HEK293T (cell line): ENCODE measurements at regions not wholly inside any gene's neighbourhood (a gene's known extent, or its start where the extent isn't known, plus 50 kb on each side); places are given as distances from the start of the nearest gene placed in this dataset.
A peak's percentile ranks its signal among the peaks of the same experiment; 100 is the strongest.

Source experiments
- CTCF ChIA-PET: fragments of 350-600 bp; formaldehyde crosslinking; extraction: SDS; loops from one replicate; lab custom pipeline; 2021; ENCODE audit warnings: antibody characterized with exemption, inconsistent platforms; lab: Yijun Ruan, JAX
- POLR2A ChIA-PET: fragments of 350-600 bp; formaldehyde crosslinking; extraction: SDS; loops from one replicate; lab custom pipeline; 2020; ENCODE audit warnings: antibody characterized with exemption, inconsistent platforms; lab: Yijun Ruan, JAX
- DNase-seq: peaks from one replicate; pipeline ENCODE4 v3.0.0; 2012; ENCODE audit warnings: mixed read lengths; ENCODE audit errors: extremely low spot score
- ARNT ChIP-seq: fragments of 450-650 bp; IDR thresholded peaks from 2 replicates; pipeline ENCODE4 v1.6.1; 2017; ENCODE audit warnings: mild to moderate bottlenecking
- BHLHE40 ChIP-seq: fragments of 450-650 bp; IDR thresholded peaks from 2 replicates; pipeline ENCODE4 v1.6.1; 2016; ENCODE audit warnings: mild to moderate bottlenecking, moderate library complexity, borderline replicate concordance
- CTBP1 ChIP-seq: fragments of 450-650 bp; IDR thresholded peaks from 2 replicates; pipeline ENCODE4 v1.6.1; 2016; ENCODE audit warnings: borderline replicate concordance
- ELF4 ChIP-seq: fragments of 450-650 bp; IDR thresholded peaks from 2 replicates; pipeline ENCODE4 v1.6.1; 2017; ENCODE audit warnings: antibody characterized with exemption
- FOXA1 ChIP-seq: fragments of 450-650 bp; IDR thresholded peaks from 2 replicates; pipeline ENCODE4 v1.6.1; 2016; ENCODE audit warnings: mild to moderate bottlenecking
- FOXK2 ChIP-seq: fragments of 450-650 bp; IDR thresholded peaks from 2 replicates; pipeline ENCODE4 v1.6.1; 2016; ENCODE audit warnings: mild to moderate bottlenecking
- FOXM1 ChIP-seq: fragments of 450-650 bp; IDR thresholded peaks from 2 replicates; pipeline ENCODE4 v1.6.1; 2017; ENCODE audit warnings: mild to moderate bottlenecking, borderline replicate concordance
- HDGF ChIP-seq: fragments of 450-650 bp; IDR thresholded peaks from 2 replicates; pipeline ENCODE4 v1.6.1; 2017; ENCODE audit warnings: antibody characterized with exemption, borderline replicate concordance
- L3MBTL2 ChIP-seq: fragments of 450-650 bp; conservative IDR thresholded peaks from 2 replicates; pipeline ENCODE4 v1.6.1; 2016; ENCODE audit warnings: mild to moderate bottlenecking
- LEF1 ChIP-seq: fragments of 450-650 bp; IDR thresholded peaks from 2 replicates; pipeline ENCODE4 v1.6.1; 2017; ENCODE audit warnings: mild to moderate bottlenecking, borderline replicate concordance
- NFRKB ChIP-seq: fragments of 450-650 bp; IDR thresholded peaks from 2 replicates; pipeline ENCODE4 v1.6.1; 2016; ENCODE audit warnings: mild to moderate bottlenecking, moderate library complexity
- SP1 ChIP-seq: fragments of 450-650 bp; IDR thresholded peaks from 2 replicates; pipeline ENCODE4 v1.6.1; 2017
- SUZ12 ChIP-seq: fragments of 450-650 bp; IDR thresholded peaks from 2 replicates; pipeline ENCODE4 v1.6.1; 2016; ENCODE audit warnings: mild to moderate bottlenecking
- TARDBP ChIP-seq: fragments of 450-650 bp; IDR thresholded peaks from 2 replicates; pipeline ENCODE4 v1.6.1; 2016
- ZNF384 ChIP-seq: fragments of 450-650 bp; IDR thresholded peaks from 2 replicates; pipeline ENCODE4 v1.6.1; 2016
- TF ChIP-seq, protein P1 (sequence below): fragments of 450-650 bp; IDR thresholded peaks from 2 replicates; pipeline ENCODE4 v1.6.1; 2016

DNA sequence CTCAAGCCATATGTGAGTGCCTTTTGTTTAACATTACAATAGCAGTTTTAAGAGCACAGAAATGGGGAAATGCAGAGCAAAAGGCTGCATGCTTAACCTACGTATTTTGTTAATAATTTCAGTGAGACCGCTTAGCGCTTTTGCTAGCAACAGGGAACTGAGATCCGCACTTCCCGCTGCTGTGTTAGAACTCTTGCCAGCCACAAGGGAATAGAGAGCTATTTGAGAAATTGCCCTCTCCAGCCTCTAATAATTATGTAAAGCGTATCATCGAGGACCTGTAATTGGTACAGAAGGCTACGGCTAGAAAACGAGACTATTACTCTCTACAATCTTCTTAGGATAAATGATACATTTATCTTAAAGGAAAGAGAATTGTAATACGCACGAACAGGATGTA, 205.2 kb upstream of the GRIP1 start:
- ChIA-PET POLR2A (no interaction called here), CTCF (interaction anchor here (0.6 kb wide), 1 partner anchor 109 kb away, joined by 3 read pairs; no protein-coding TSS in a partner anchor)

DNA sequence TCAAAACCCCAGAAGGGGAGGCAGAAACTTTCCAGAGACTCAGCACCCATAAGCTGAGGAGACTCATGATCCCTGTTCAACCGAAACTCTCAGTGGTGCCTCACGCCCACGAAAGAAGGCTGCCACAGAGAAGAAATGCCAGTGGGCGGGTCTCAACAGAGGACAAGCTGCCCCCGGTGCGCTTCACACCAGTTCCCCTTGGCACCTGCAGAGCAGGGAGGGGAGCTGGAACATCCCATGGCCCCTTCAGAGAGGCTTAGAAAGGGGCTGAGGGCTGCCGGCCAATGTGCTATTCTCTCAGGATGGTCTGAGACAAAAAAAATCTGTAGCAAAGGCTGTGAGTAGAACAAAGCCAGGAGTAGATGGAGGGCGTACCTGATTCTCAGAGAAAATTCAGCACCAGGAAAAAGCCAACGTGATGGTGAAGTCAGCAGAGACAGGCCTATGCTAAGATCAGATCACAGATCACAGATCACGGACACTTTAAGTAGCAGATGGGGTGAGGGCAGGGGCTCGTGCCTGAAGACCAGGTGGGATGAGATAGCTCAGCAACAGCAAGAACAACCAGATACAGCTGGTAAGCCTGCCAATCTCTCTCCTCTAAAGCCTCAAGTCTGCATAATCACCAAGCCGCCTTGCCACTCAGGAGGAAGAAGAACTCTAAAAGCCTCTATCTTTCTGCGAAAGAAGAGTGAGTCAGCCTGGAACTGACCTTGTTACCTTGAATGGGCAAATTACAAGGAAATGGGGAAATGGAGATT, 206.4 kb upstream of the GRIP1 start:
- CTCF ChIA-PET: no interaction called here
- POLR2A ChIA-PET: no interaction called here
- TF ChIP-seq SP1 (no peak), HDGF (no peak), FOXK2 (no peak), ARNT (no peak), L3MBTL2 (no peak), ZNF384 (no peak), BHLHE40 (no peak), NFRKB (no peak), FOXA1 (no peak), FOXM1 (no peak), SUZ12 (no peak), CTBP1 (no peak), TARDBP (no peak), LEF1 (no peak), ELF4 (no peak)
- TF ChIP-seq, protein P1, sequence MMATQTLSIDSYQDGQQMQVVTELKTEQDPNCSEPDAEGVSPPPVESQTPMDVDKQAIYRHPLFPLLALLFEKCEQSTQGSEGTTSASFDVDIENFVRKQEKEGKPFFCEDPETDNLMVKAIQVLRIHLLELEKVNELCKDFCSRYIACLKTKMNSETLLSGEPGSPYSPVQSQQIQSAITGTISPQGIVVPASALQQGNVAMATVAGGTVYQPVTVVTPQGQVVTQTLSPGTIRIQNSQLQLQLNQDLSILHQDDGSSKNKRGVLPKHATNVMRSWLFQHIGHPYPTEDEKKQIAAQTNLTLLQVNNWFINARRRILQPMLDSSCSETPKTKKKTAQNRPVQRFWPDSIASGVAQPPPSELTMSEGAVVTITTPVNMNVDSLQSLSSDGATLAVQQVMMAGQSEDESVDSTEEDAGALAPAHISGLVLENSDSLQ: no peak
- no peak for DNase-seq

More for the DNA sequence above, 205.2 kb upstream of the GRIP1 start:
- no peak for TF ChIP-seq FOXM1
- no peak for TF ChIP-seq TARDBP
- TF ChIP-seq ZNF384: no peak
- TF ChIP-seq CTBP1: no peak
- TF ChIP-seq SUZ12: no peak
- no peak for TF ChIP-seq BHLHE40
- TF ChIP-seq SP1: no peak
- TF ChIP-seq FOXK2: no peak
- no peak for TF ChIP-seq L3MBTL2
- TF ChIP-seq ELF4: no peak
- TF ChIP-seq ARNT: no peak
- no peak for TF ChIP-seq FOXA1
- no peak for TF ChIP-seq LEF1
- DNase-seq: no peak

DNA sequence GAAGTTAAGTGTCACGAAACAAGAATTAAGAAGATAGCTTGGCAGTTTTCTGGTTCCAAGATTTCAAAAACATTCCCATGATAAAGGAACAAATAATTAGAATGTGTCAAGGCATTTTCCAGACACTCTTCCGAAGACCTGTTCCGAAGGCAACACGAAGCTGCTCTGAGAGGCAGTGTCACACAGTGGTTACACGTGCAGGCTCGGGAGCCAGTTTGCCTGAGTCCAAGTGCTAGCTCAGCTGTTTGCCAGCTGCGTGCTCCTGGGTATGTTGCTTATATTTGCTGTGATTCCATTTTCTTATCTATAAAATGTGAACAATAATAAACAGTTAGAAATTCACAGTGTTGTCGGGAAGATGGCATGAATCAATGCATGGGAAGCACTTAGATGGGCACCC, 217.9 kb upstream of the GRIP1 start:
- ChIA-PET POLR2A (no interaction called here), CTCF (no interaction called here)
- no peak for DNase-seq
- TF ChIP-seq ARNT: no peak
- TF ChIP-seq HDGF: no peak
- TF ChIP-seq LEF1: no peak
- TF ChIP-seq, protein P1: no peak
- TF ChIP-seq TARDBP: no peak
- TF ChIP-seq SUZ12: no peak
- no peak for TF ChIP-seq ZNF384
- TF ChIP-seq CTBP1: no peak
- no peak for TF ChIP-seq L3MBTL2
- TF ChIP-seq ELF4: no peak
- no peak for TF ChIP-seq FOXA1
- no peak for TF ChIP-seq SP1
- TF ChIP-seq BHLHE40: no peak
- no peak for TF ChIP-seq FOXK2

DNA sequence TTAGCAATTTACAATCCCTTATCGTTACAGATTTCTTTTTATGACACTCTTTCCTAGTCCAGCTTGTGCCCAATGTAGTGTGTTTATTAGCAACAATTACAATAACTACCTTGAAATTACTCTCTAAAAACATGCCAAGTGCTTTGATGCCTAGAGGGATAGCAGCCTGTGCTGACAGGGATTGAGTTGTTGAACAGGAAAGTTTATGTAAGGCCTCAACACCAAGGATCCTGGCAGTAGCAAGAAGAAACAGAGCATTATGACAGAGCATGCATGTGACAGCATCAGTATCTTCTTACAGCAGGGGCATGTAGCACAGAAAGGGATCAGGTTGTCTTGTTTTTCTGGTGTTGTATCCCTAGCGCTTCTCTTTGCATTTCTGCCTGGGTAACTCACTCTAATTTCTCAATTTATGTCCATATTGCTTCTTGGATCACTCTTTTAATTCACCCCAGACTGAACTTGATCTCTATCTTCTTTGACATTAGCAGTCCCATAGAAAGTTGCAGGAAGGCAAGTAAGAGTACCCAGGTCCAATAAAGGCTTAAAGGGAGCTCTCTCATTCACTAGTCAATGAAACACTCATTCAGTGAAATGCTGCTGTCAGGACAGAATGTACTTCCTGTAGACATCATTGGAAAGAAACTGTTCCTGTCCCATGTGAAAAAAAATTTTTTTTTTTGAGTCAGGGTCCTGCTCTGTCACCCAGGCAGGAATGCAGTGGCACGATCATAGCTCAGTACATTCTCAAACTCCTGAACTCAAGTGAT, 220.0 kb upstream of the GRIP1 start:
- TF ChIP-seq TARDBP (no peak), FOXM1 (no peak), CTBP1 (no peak), SP1 (no peak), ZNF384 (no peak), FOXK2 (no peak), HDGF (no peak)
- TF ChIP-seq, protein P1: peak; percentile 78
- peak; percentile 18 for DNase-seq
- ChIA-PET CTCF (interaction anchor here (0.6 kb wide), 1 partner anchor 143 kb away, joined by 3 read pairs; no protein-coding TSS in a partner anchor), POLR2A (no interaction called here)

DNA sequence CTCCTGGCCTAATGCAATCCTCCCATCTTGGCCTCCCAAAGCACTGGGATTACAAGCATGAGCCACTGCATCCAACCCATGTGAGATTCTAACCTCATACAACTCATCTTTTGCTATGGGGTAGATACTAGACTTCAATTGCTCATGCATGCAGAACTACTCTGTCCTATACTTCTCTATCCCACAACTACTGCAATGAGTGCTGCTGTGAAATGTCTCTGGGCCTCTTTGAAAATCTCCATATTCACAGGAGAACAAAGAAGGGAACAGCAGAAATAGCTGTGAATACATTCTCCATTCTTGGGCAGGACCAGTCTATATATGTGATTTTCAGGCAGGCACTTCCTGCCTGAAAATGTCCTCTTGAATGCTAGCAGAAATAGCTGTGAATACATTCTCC, 220.7 kb upstream of the GRIP1 start:
- no peak for TF ChIP-seq NFRKB
- TF ChIP-seq FOXA1: no peak
- no peak for TF ChIP-seq LEF1
- no peak for TF ChIP-seq ELF4
- TF ChIP-seq HDGF: no peak
- no peak for TF ChIP-seq SP1
- TF ChIP-seq FOXM1: no peak
- TF ChIP-seq SUZ12: no peak
- no peak for TF ChIP-seq L3MBTL2
- TF ChIP-seq TARDBP: no peak
- TF ChIP-seq, protein P1: no peak
- no peak for TF ChIP-seq ARNT
- no peak for TF ChIP-seq FOXK2
- TF ChIP-seq CTBP1: no peak
- no peak for TF ChIP-seq ZNF384
- no peak for DNase-seq
- ChIA-PET POLR2A (no interaction called here), CTCF (interaction anchor here (0.6 kb wide), 1 partner anchor 142 kb away, joined by 3 read pairs; no protein-coding TSS in a partner anchor)
